ENCODE measurements at regions not wholly inside any gene's neighbourhood (a gene's known extent, or its start where the extent isn't known, plus 50 kb on each side); places are given as distances from the start of the nearest gene placed in this dataset.
"Not testable (repeated sequence)": the region's sequence is repeated elsewhere in the genome, so short reads cannot be mapped to it uniquely, and the experiment has no call there.

- H3K36me3 Mint-ChIP-seq (ENCODE audit: low read depth); H3K4me1 Mint-ChIP-seq (ENCODE audit: low read depth); intact Hi-C loops (cut with micrococcal nuclease); H3K9me3 Mint-ChIP-seq; H3K27ac Mint-ChIP-seq; H3K27me3 Mint-ChIP-seq; H3K4me3 Mint-ChIP-seq: not testable (repeated sequence)
Measured at GRCh38 chr21:32823296-32823695, 51.7 kb upstream of the PAXBP1 start.

- Mint-ChIP-seq H3K4me3 (no peak overlapping the region), H3K36me3 (ENCODE audit: low read depth) (no peaks in the 10 kb centered on the region), H3K27ac (no peak overlapping the region), H3K4me1 (ENCODE audit: low read depth) (no peaks in the 10 kb centered on the region), H3K27me3 (peaks cover 3% of the 10 kb centered on the region), H3K9me3 (no peaks in the 10 kb centered on the region)
- intact Hi-C loops (cut with micrococcal nuclease), result loop anchor here (5.0 kb wide), 2 partner anchors 53 to 173 kb away; partner anchors contain the start of gene PAXBP1
Measured at GRCh38 chr21:32824950-32825349, 53.4 kb upstream of the PAXBP1 start.

GRCh38 chr21:32826329-32827167 lies 55.0 kb upstream of the PAXBP1 start:
- H3K27ac Mint-ChIP-seq, result no peak overlapping the region
- H3K4me1 Mint-ChIP-seq (ENCODE audit: low read depth), result no peaks in the 10 kb centered on the region
- H3K36me3 Mint-ChIP-seq (ENCODE audit: low read depth), result no peaks in the 10 kb centered on the region
- H3K9me3 Mint-ChIP-seq, result no peaks in the 10 kb centered on the region
- H3K4me3 Mint-ChIP-seq, result no peak overlapping the region
- peaks cover 3% of the 10 kb centered on the region for H3K27me3 Mint-ChIP-seq
- intact Hi-C loops (cut with micrococcal nuclease), result loop anchor here (5.0 kb wide), 2 partner anchors 54 to 174 kb away; partner anchors contain the start of gene PAXBP1

GRCh38 chr21:32828908-32829307 lies 57.4 kb upstream of the PAXBP1 start:
- Mint-ChIP-seq H3K4me1 (ENCODE audit: low read depth) (no peaks in the 10 kb centered on the region), H3K4me3 (no peak overlapping the region), H3K36me3 (ENCODE audit: low read depth) (no peaks in the 10 kb centered on the region), H3K9me3 (no peaks in the 10 kb centered on the region), H3K27ac (no peak overlapping the region), H3K27me3 (peaks cover 5% of the 10 kb centered on the region)
- intact Hi-C loops (cut with micrococcal nuclease), result loop anchor here (5.0 kb wide), 2 partner anchors 57 to 177 kb away; partner anchors contain the start of gene PAXBP1

GRCh38 chr21:32829504-32829903 lies 57.9 kb upstream of the PAXBP1 start:
- H3K4me3 Mint-ChIP-seq, result no peak overlapping the region
- H3K9me3 Mint-ChIP-seq, result no peaks in the 10 kb centered on the region
- intact Hi-C loops (cut with micrococcal nuclease), result loop anchor here (5.0 kb wide), 2 partner anchors 57 to 177 kb away; partner anchors contain the start of gene PAXBP1
- no peaks in the 10 kb centered on the region for H3K36me3 Mint-ChIP-seq (ENCODE audit: low read depth)
- peaks cover 5% of the 10 kb centered on the region for H3K27me3 Mint-ChIP-seq
- no peaks in the 10 kb centered on the region for H3K4me1 Mint-ChIP-seq (ENCODE audit: low read depth)
- no peak overlapping the region for H3K27ac Mint-ChIP-seq

GRCh38 chr21:32831779-32832178 lies 60.2 kb upstream of the PAXBP1 start:
- H3K4me1 Mint-ChIP-seq (ENCODE audit: low read depth); H3K27ac Mint-ChIP-seq; H3K4me3 Mint-ChIP-seq; H3K27me3 Mint-ChIP-seq; H3K36me3 Mint-ChIP-seq (ENCODE audit: low read depth); H3K9me3 Mint-ChIP-seq: not testable (repeated sequence)
- intact Hi-C loops (cut with micrococcal nuclease), result loop anchor here (5.0 kb wide), 2 partner anchors 296 to 366 kb away; no protein-coding TSS in a partner anchor

GRCh38 chr21:32834211-32834915 lies 62.8 kb upstream of the PAXBP1 start:
- Mint-ChIP-seq H3K4me3 (no peak overlapping the region), H3K27me3 (peaks cover 3% of the 10 kb centered on the region), H3K9me3 (no peaks in the 10 kb centered on the region), H3K36me3 (ENCODE audit: low read depth) (no peaks in the 10 kb centered on the region), H3K27ac (no peak overlapping the region), H3K4me1 (ENCODE audit: low read depth) (no peaks in the 10 kb centered on the region)
- intact Hi-C loops (cut with micrococcal nuclease), result loop anchor here (5.0 kb wide), 2 partner anchors 293 to 363 kb away; no protein-coding TSS in a partner anchor

GRCh38 chr21:32834916-32835235 lies 63.3 kb upstream of the PAXBP1 start:
- H3K4me1 Mint-ChIP-seq (ENCODE audit: low read depth), result no peaks in the 10 kb centered on the region
- intact Hi-C loops (cut with micrococcal nuclease), result loop anchor here (5.0 kb wide), 2 partner anchors 292 to 362 kb away; no protein-coding TSS in a partner anchor

GRCh38 chr21:32842146-32842545 lies 70.6 kb upstream of the PAXBP1 start:
- peaks cover 17% of the 10 kb centered on the region for H3K27me3 Mint-ChIP-seq
- no peaks in the 10 kb centered on the region for H3K9me3 Mint-ChIP-seq
- no peaks in the 10 kb centered on the region for H3K36me3 Mint-ChIP-seq (ENCODE audit: low read depth)
- no peaks in the 10 kb centered on the region for H3K4me1 Mint-ChIP-seq (ENCODE audit: low read depth)
- H3K27ac Mint-ChIP-seq, result no peak overlapping the region
- H3K4me3 Mint-ChIP-seq, result no peak overlapping the region
- intact Hi-C loops (cut with micrococcal nuclease), result no loop called here

More at GRCh38 chr21:32834916-32835235, 63.3 kb upstream of the PAXBP1 start:
- Mint-ChIP-seq H3K9me3 (no peaks in the 10 kb centered on the region), H3K27ac (no peak overlapping the region), H3K4me3 (no peak overlapping the region), H3K36me3 (ENCODE audit: low read depth) (no peaks in the 10 kb centered on the region), H3K27me3 (peaks cover 7% of the 10 kb centered on the region)

- H3K27ac Mint-ChIP-seq, result no peak overlapping the region
- no peak overlapping the region for H3K4me3 Mint-ChIP-seq
- H3K36me3 Mint-ChIP-seq (ENCODE audit: low read depth), result no peaks in the 10 kb centered on the region
- intact Hi-C loops (cut with micrococcal nuclease), result no loop called here
- peaks cover 20% of the 10 kb centered on the region for H3K27me3 Mint-ChIP-seq
- H3K4me1 Mint-ChIP-seq (ENCODE audit: low read depth), result no peaks in the 10 kb centered on the region
- no peaks in the 10 kb centered on the region for H3K9me3 Mint-ChIP-seq
Measured at GRCh38 chr21:32843561-32843960, 72.0 kb upstream of the PAXBP1 start.

GRCh38 chr21:32844076-32844475 lies 72.5 kb upstream of the PAXBP1 start:
- Mint-ChIP-seq H3K27ac (no peak overlapping the region), H3K4me3 (no peak overlapping the region), H3K4me1 (ENCODE audit: low read depth) (no peaks in the 10 kb centered on the region), H3K9me3 (no peaks in the 10 kb centered on the region), H3K27me3 (peaks cover 20% of the 10 kb centered on the region), H3K36me3 (ENCODE audit: low read depth) (no peaks in the 10 kb centered on the region)
- intact Hi-C loops (cut with micrococcal nuclease), result no loop called here

GRCh38 chr21:32844653-32845436 lies 73.3 kb upstream of the PAXBP1 start:
- intact Hi-C loops (cut with micrococcal nuclease), result no loop called here
- no peak overlapping the region for H3K4me3 Mint-ChIP-seq
- H3K36me3 Mint-ChIP-seq (ENCODE audit: low read depth), result no peaks in the 10 kb centered on the region
- peaks cover 21% of the 10 kb centered on the region for H3K27me3 Mint-ChIP-seq
- no peaks in the 10 kb centered on the region for H3K9me3 Mint-ChIP-seq
- no peaks in the 10 kb centered on the region for H3K4me1 Mint-ChIP-seq (ENCODE audit: low read depth)
- no peak overlapping the region for H3K27ac Mint-ChIP-seq

- no peaks in the 10 kb centered on the region for H3K4me1 Mint-ChIP-seq (ENCODE audit: low read depth)
- no peak overlapping the region for H3K27ac Mint-ChIP-seq
- intact Hi-C loops (cut with micrococcal nuclease), result no loop called here
- peaks cover 22% of the 10 kb centered on the region for H3K27me3 Mint-ChIP-seq
- peaks cover 32% of the 10 kb centered on the region for H3K9me3 Mint-ChIP-seq
- H3K4me3 Mint-ChIP-seq, result no peak overlapping the region
- no peaks in the 10 kb centered on the region for H3K36me3 Mint-ChIP-seq (ENCODE audit: low read depth)
Measured at GRCh38 chr21:32858628-32859027, 87.1 kb upstream of the PAXBP1 start.

GRCh38 chr21:32860399-32860798 lies 88.8 kb upstream of the PAXBP1 start:
- H3K27me3 Mint-ChIP-seq, result peaks cover 28% of the 10 kb centered on the region
- peaks cover 32% of the 10 kb centered on the region for H3K9me3 Mint-ChIP-seq
- intact Hi-C loops (cut with micrococcal nuclease), result no loop called here
- H3K4me3 Mint-ChIP-seq, result no peak overlapping the region
- no peaks in the 10 kb centered on the region for H3K4me1 Mint-ChIP-seq (ENCODE audit: low read depth)
- no peak overlapping the region for H3K27ac Mint-ChIP-seq
- H3K36me3 Mint-ChIP-seq (ENCODE audit: low read depth), result no peaks in the 10 kb centered on the region

Data from dendritic cell treated with granulocyte-macrophage colony-stimulating factor and Interleukin-4, amounts not matched to agents 40 ng/mL and 50 ng/mL, for 4 days (primary cell).